ENCODE measurements at regions not wholly inside any gene's neighbourhood (a gene's known extent, or its start where the extent isn't known, plus 50 kb on each side); places are given as distances from the start of the nearest gene placed in this dataset.

DNA sequence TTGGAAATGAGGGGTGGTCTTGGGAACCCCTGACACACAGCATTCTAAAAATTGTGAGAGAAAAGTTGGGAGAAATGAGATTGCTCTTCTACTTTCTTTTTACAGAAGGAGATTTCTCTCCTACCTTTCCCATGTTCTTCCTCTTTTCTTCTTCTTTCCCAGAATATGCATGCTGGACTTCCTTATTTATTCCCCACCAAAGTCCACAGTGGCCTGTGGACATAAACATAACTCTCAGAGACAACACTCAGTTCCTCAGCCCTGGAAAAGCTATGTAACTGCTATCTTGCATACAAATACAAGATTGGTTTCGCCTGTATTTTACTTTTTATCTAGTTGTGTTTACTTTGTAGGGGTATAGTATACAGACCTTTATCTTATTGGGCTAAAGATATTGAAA, 54.6 kb upstream of the C1GALT1 start (continued):
- TF ChIP-seq, protein P1, sequence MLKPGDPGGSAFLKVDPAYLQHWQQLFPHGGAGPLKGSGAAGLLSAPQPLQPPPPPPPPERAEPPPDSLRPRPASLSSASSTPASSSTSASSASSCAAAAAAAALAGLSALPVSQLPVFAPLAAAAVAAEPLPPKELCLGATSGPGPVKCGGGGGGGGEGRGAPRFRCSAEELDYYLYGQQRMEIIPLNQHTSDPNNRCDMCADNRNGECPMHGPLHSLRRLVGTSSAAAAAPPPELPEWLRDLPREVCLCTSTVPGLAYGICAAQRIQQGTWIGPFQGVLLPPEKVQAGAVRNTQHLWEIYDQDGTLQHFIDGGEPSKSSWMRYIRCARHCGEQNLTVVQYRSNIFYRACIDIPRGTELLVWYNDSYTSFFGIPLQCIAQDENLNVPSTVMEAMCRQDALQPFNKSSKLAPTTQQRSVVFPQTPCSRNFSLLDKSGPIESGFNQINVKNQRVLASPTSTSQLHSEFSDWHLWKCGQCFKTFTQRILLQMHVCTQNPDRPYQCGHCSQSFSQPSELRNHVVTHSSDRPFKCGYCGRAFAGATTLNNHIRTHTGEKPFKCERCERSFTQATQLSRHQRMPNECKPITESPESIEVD (tag by site-specific recombination; IDR thresholded peaks at IDR 0.05): no peak
- no peak for TF ChIP-seq ZNF175 (tag by site-specific recombination; IDR thresholded peaks at IDR 0.05)
- TF ChIP-seq, protein P2, sequence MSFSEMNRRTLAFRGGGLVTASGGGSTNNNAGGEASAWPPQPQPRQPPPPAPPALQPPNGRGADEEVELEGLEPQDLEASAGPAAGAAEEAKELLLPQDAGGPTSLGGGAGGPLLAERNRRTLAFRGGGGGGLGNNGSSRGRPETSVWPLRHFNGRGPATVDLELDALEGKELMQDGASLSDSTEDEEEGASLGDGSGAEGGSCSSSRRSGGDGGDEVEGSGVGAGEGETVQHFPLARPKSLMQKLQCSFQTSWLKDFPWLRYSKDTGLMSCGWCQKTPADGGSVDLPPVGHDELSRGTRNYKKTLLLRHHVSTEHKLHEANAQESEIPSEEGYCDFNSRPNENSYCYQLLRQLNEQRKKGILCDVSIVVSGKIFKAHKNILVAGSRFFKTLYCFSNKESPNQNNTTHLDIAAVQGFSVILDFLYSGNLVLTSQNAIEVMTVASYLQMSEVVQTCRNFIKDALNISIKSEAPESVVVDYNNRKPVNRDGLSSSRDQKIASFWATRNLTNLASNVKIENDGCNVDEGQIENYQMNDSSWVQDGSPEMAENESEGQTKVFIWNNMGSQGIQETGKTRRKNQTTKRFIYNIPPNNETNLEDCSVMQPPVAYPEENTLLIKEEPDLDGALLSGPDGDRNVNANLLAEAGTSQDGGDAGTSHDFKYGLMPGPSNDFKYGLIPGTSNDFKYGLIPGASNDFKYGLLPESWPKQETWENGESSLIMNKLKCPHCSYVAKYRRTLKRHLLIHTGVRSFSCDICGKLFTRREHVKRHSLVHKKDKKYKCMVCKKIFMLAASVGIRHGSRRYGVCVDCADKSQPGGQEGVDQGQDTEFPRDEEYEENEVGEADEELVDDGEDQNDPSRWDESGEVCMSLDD (tag by site-specific recombination; IDR thresholded peaks at IDR 0.05): no peak

DNA sequence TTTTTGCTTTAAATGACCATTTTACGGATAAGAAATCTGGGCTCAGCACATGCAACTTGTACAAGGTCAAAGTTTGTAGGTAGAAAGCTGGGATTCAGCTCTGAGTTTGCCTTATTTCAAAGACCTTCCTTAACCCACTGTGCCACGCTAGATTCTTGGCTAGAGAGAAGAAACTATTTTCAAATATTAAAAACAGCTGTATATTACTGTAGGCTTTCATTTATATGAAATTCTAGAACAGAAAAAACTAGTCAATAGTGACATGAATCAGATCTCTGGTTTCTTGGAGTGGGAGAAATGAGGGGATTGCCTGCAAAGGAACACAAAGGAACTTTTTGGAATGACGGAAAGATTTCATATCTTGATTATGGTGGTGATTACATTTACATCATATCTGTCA, 53.0 kb upstream of the C1GALT1 start:
- Histone ChIP-seq H3K36me3 (ENCODE audit: control insufficient read depth in 2 of 2, insufficient read depth in 1 of 2, low read length in 2 of 2) (no peaks in the 10 kb centered on the region), H3K4me1 (ENCODE audit: control insufficient read depth, insufficient read depth, low read length) (no peaks in the 10 kb centered on the region), H3K4me3 (ENCODE audit: low read depth, low read length) (no peak overlapping the region), H3K27ac (ENCODE audit: extremely low read depth, low read depth, low read length) (no peak overlapping the region), H3K9me3 (ENCODE audit: control insufficient read depth, insufficient read depth, low read depth, low read length) (no peaks in the 10 kb centered on the region)
- POLR2A ChIA-PET: no interaction called here
- CTCF ChIA-PET: interaction anchor here (0.5 to 0.7 kb wide), 2 partner anchors 176 to 312 kb away, joined by 3 read pairs; no protein-coding TSS in a partner anchor
- TF ChIP-seq ZNF561 (tag by site-specific recombination; IDR thresholded peaks at IDR 0.05; ENCODE audit: borderline replicate concordance) (no peak), ZNF16 (tag by site-specific recombination; IDR thresholded peaks at IDR 0.05; ENCODE audit: low read depth) (no peak), ZNF549 (tag by site-specific recombination; IDR thresholded peaks at IDR 0.05) (no peak)

DNA sequence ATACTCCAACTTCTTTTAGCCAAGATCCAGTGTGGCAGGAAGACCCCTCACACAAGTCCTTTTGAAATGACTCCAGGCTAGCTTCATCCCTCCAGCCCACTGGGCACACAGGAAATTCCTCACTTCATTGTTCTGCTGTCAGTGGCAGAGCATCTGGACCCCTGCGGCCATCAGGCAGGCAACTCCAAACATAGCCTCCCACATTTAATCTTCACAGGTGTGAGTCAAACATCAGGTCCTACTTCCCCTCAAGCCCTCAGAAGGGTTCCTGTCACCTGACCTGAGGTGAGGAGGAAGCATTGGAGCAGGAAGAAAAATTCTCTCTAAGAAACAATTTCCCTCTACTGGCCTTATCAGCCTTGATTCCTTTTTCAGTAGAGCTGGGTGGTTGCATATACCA, 51.1 kb upstream of the C1GALT1 start:
- Histone ChIP-seq H3K4me3 (ENCODE audit: low read depth, low read length) (no peak overlapping the region), H3K9me3 (ENCODE audit: control insufficient read depth, insufficient read depth, low read depth, low read length) (no peaks in the 10 kb centered on the region), H3K27ac (ENCODE audit: extremely low read depth, low read depth, low read length) (no peak overlapping the region), H3K36me3 (ENCODE audit: control insufficient read depth in 2 of 2, insufficient read depth in 1 of 2, low read length in 2 of 2) (no peaks in the 10 kb centered on the region), H3K4me1 (ENCODE audit: control insufficient read depth, insufficient read depth, low read length) (no peaks in the 10 kb centered on the region)
- CTCF ChIA-PET: interaction anchor here (0.9 kb wide), 1 partner anchor 31 kb away, joined by 5 read pairs; no protein-coding TSS in a partner anchor
- no peak for TF ChIP-seq SETDB1 (IDR thresholded peaks at IDR 0.05; ENCODE audit: insufficient read length, low read length)
- POLR2A ChIA-PET: no interaction called here
